ENCODE measurements at regions not wholly inside any gene's neighbourhood (a gene's known extent, or its start where the extent isn't known, plus 50 kb on each side); places are given as distances from the start of the nearest gene placed in this dataset.
A peak's percentile ranks its signal among the peaks of the same experiment; 100 is the strongest.

- DNase-seq = peak; percentile 65
Observed at GRCh38 chr3:40827942-40828688, 303.4 kb downstream of the ZNF621 start.

GRCh38 chr3:40828741-40829415, 304.1 kb downstream of the ZNF621 start:
- DNase-seq = no peak

- no peak for DNase-seq
Observed at GRCh38 chr3:40829876-40830275, 305.1 kb downstream of the ZNF621 start.

- no peak for DNase-seq
Observed at GRCh38 chr3:40837300-40837699, 312.5 kb downstream of the ZNF621 start.

- no peak for DNase-seq
Observed at GRCh38 chr3:40841131-40841530, 316.4 kb downstream of the ZNF621 start.

GRCh38 chr3:40841570-40842109, 316.9 kb downstream of the ZNF621 start:
- no peak for DNase-seq

GRCh38 chr3:40842714-40843113, 318.0 kb downstream of the ZNF621 start:
- DNase-seq = no peak

- no peak for DNase-seq
Observed at GRCh38 chr3:40843208-40843624, 318.5 kb downstream of the ZNF621 start.

GRCh38 chr3:40843851-40844548, 319.2 kb downstream of the ZNF621 start:
- no peak for DNase-seq

- no peak for DNase-seq
Observed at GRCh38 chr3:40844896-40845295, 320.1 kb downstream of the ZNF621 start.

- no peak for DNase-seq
Observed at GRCh38 chr3:40845447-40845846, 320.7 kb downstream of the ZNF621 start.

- DNase-seq = no peak
Observed at GRCh38 chr3:40845916-40846315, 321.2 kb downstream of the ZNF621 start.

- no peak for DNase-seq
Observed at GRCh38 chr3:40846451-40846850, 321.7 kb downstream of the ZNF621 start.

- no peak for DNase-seq
Observed at GRCh38 chr3:40847551-40847992, 322.8 kb downstream of the ZNF621 start.

- no peak for DNase-seq
Observed at GRCh38 chr3:40848421-40848820, 323.7 kb downstream of the ZNF621 start.

- DNase-seq = no peak
Observed at GRCh38 chr3:40850861-40851260, 326.1 kb downstream of the ZNF621 start.

- DNase-seq = no peak
Observed at GRCh38 chr3:40851836-40852235, 327.1 kb downstream of the ZNF621 start.

- DNase-seq = no peak
Observed at GRCh38 chr3:40852712-40853111, 328.0 kb downstream of the ZNF621 start.

GRCh38 chr3:40853474-40853873, 328.7 kb downstream of the ZNF621 start:
- no peak for DNase-seq

GRCh38 chr3:40855871-40856270, 331.1 kb downstream of the ZNF621 start:
- no peak for DNase-seq

GRCh38 chr3:40858364-40859115, 333.8 kb downstream of the ZNF621 start:
- DNase-seq = no peak

GRCh38 chr3:40862946-40863345, 336.4 kb upstream of the CTNNB1 start:
- DNase-seq = no peak
